Vagina (tissue), 2 donors: ENCODE measurements at regions not wholly inside any gene's neighbourhood (a gene's known extent, or its start where the extent isn't known, plus 50 kb on each side); places are given as distances from the start of the nearest gene placed in this dataset.

Experiments used
- POLR2A ChIP-seq, 2 donors: fragments of 450-650 bp; IDR thresholded peaks; one replicate each; pipeline ENCODE4 v1.6.1; 2017; ENCODE audit warnings: antibody characterized with exemption in 2 of 2, mild to moderate bottlenecking in 2 of 2, moderate library complexity in 2 of 2
- POLR2AphosphoS5 ChIP-seq, 2 donors: sonication (generic); formaldehyde crosslinking; IDR thresholded peaks; one replicate each; pipeline ENCODE4 v1.9.0; 2017; ENCODE audit warnings: antibody characterized with exemption in 2 of 2, mild to moderate bottlenecking in 2 of 2, low read depth in 1 of 2; ENCODE audit not compliant: insufficient read depth in 1 of 2
- TF ChIP-seq, protein P1 (sequence below), 3 experiments: fragments of 450-650 bp in 2 of 3; fragments of 200-600 bp in 1 of 3; sonication (generic) in 1 of 3; IDR thresholded peaks; one replicate each; pipeline ENCODE4 v1.5.1; 2017 to 2019; ENCODE audit warnings: antibody characterized with exemption in 3 of 3, mild to moderate bottlenecking in 2 of 3, moderate library complexity in 2 of 3

GRCh38 chr13:111857336-111857735 is 209.6 kb upstream of the SOX1 start:
- TF ChIP-seq, protein P1, sequence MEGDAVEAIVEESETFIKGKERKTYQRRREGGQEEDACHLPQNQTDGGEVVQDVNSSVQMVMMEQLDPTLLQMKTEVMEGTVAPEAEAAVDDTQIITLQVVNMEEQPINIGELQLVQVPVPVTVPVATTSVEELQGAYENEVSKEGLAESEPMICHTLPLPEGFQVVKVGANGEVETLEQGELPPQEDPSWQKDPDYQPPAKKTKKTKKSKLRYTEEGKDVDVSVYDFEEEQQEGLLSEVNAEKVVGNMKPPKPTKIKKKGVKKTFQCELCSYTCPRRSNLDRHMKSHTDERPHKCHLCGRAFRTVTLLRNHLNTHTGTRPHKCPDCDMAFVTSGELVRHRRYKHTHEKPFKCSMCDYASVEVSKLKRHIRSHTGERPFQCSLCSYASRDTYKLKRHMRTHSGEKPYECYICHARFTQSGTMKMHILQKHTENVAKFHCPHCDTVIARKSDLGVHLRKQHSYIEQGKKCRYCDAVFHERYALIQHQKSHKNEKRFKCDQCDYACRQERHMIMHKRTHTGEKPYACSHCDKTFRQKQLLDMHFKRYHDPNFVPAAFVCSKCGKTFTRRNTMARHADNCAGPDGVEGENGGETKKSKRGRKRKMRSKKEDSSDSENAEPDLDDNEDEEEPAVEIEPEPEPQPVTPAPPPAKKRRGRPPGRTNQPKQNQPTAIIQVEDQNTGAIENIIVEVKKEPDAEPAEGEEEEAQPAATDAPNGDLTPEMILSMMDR (IDR thresholded peaks at IDR 0.05), result no peak
- TF ChIP-seq POLR2A (IDR thresholded peaks at IDR 0.05) (no peak), POLR2AphosphoS5 (IDR thresholded peaks at IDR 0.05; ENCODE audit: insufficient read depth in 1 of 2, low read depth in 1 of 2) (no peak)
